Neuronal stem cell (in vitro differentiated cells): ENCODE measurements at regions not wholly inside any gene's neighbourhood (a gene's known extent, or its start where the extent isn't known, plus 50 kb on each side); places are given as distances from the start of the nearest gene placed in this dataset.

Source experiments
- DNase-seq: peaks from one replicate; pipeline ENCODE4 v3.0.0-alpha.2; 2013; ENCODE audit warnings: low spot score
- H2AFZ ChIP-seq: one replicate; pipeline ENCODE4 v1.6.1; 2013; ENCODE audit warnings: mild to moderate bottlenecking, low read length, inconsistent platforms
- H2AK5ac ChIP-seq: 2 replicates; pipeline ENCODE4 v1.6.1; 2013; ENCODE audit warnings: low read depth, mild to moderate bottlenecking, inconsistent platforms, low read length, moderate library complexity, mixed read lengths
- H2BK120ac ChIP-seq: 2 replicates; pipeline ENCODE4 v1.6.1; 2013; ENCODE audit warnings: low read depth, mild to moderate bottlenecking, inconsistent platforms, low read length, moderate library complexity, mixed read lengths
- H2BK12ac ChIP-seq: one replicate; pipeline ENCODE4 v1.6.1; 2013; ENCODE audit warnings: low read length, inconsistent platforms
- H2BK15ac ChIP-seq: 2 replicates; pipeline ENCODE4 v1.6.1; 2013; ENCODE audit warnings: mild to moderate bottlenecking, low read length, inconsistent platforms, mixed read lengths
- H2BK5ac ChIP-seq: one replicate; pipeline ENCODE4 v1.6.1; 2013; ENCODE audit warnings: inconsistent platforms, mild to moderate bottlenecking, low read length, moderate library complexity
- H3K14ac ChIP-seq: one replicate; pipeline ENCODE4 v1.6.1; 2013; ENCODE audit warnings: low read length, inconsistent platforms
- H3K18ac ChIP-seq: 2 replicates; pipeline ENCODE4 v1.6.1; 2013; ENCODE audit warnings: low read length, inconsistent platforms
- H3K23ac ChIP-seq: 2 replicates; pipeline ENCODE4 v1.6.1; 2013; ENCODE audit warnings: low read depth, mild to moderate bottlenecking, mixed read lengths, low read length, inconsistent platforms; ENCODE audit not compliant: poor library complexity
- H3K27ac ChIP-seq: replicated peaks from 3 replicates; pipeline ENCODE4 v1.5.1; 2013; ENCODE audit warnings: low read length, inconsistent platforms
- H3K27me3 ChIP-seq, 3 experiments: 2 replicates each; pipeline ENCODE4 v1.6.1; 2013; ENCODE audit warnings: low read length in 3 of 3, mild to moderate bottlenecking in 2 of 3, inconsistent platforms in 1 of 3, low read depth in 1 of 3, mixed read lengths in 1 of 3, moderate library complexity in 1 of 3; ENCODE audit not compliant: control insufficient read depth in 3 of 3, insufficient read depth in 3 of 3
- H3K36me3 ChIP-seq, 2 donors: replicated peaks in 1 of 2; 2 replicates each; pipeline ENCODE4 v1.6.1; 2013; ENCODE audit warnings: low read length in 2 of 2; ENCODE audit not compliant: control insufficient read depth in 2 of 2, insufficient read depth in 2 of 2
- H3K4ac ChIP-seq: 2 replicates; pipeline ENCODE4 v1.6.1; 2013; ENCODE audit warnings: inconsistent platforms, mild to moderate bottlenecking, low read length, moderate library complexity
- H3K4me1 ChIP-seq, 2 donors: 1 replicate in 1 of 2; 2 replicates in 1 of 2; pipeline ENCODE4 v1.6.1; 2013; ENCODE audit warnings: low read length in 2 of 2, low read depth in 1 of 2; ENCODE audit not compliant: control insufficient read depth in 2 of 2, insufficient read depth in 1 of 2
- H3K4me2 ChIP-seq: one replicate; pipeline ENCODE4 v1.6.1; 2013; ENCODE audit warnings: mild to moderate bottlenecking, low read length, inconsistent platforms; ENCODE audit not compliant: insufficient read depth, poor library complexity, severe bottlenecking
- H3K4me3 ChIP-seq, 2 donors: 2 replicates each; pipeline ENCODE4 v1.5.1; 2013; ENCODE audit warnings: low read length in 2 of 2, mild to moderate bottlenecking in 2 of 2, inconsistent platforms in 1 of 2, moderate library complexity in 1 of 2
- H3K79me1 ChIP-seq: one replicate; pipeline ENCODE4 v1.6.1; 2013; ENCODE audit warnings: low read depth, mild to moderate bottlenecking, inconsistent platforms, low read length, moderate library complexity
- H3K9ac ChIP-seq: one replicate; pipeline ENCODE4 v1.6.1; 2013; ENCODE audit warnings: mild to moderate bottlenecking, low read depth, low read length, inconsistent platforms; ENCODE audit not compliant: poor library complexity
- H3K9me3 ChIP-seq, 2 donors: replicated peaks in 1 of 2; 2 replicates each; pipeline versions ENCODE3 to v1.6.1; 2013; ENCODE audit warnings: low read length in 2 of 2, mild to moderate bottlenecking in 2 of 2, inconsistent platforms in 1 of 2, low read depth in 1 of 2, mixed read lengths in 1 of 2, moderate library complexity in 1 of 2; ENCODE audit not compliant: control insufficient read depth in 2 of 2, insufficient read depth in 1 of 2
- H4K8ac ChIP-seq: one replicate; pipeline ENCODE4 v1.6.1; 2013; ENCODE audit warnings: low read depth, mild to moderate bottlenecking, inconsistent platforms, low read length, moderate library complexity
- H4K91ac ChIP-seq: one replicate; pipeline ENCODE4 v1.6.1; 2013; ENCODE audit warnings: low read length, low read depth, mild to moderate bottlenecking, inconsistent platforms; ENCODE audit not compliant: poor library complexity
- WGBS, 2 donors: extraction: QIAGEN DNeasy Blood & Tissue Kit; methylation state at CpG; one replicate each; pipeline ENCODE4 v1.1.7; 2013; ENCODE audit warnings: missing lambda C conversion rate in 2 of 2, mixed read lengths in 1 of 2; ENCODE audit not compliant: insufficient read length in 2 of 2, insufficient replicate concordance in 1 of 2; ENCODE audit errors: extremely low coverage in 2 of 2; 5-methylcytosine and 5-hydroxymethylcytosine counted together

DNA sequence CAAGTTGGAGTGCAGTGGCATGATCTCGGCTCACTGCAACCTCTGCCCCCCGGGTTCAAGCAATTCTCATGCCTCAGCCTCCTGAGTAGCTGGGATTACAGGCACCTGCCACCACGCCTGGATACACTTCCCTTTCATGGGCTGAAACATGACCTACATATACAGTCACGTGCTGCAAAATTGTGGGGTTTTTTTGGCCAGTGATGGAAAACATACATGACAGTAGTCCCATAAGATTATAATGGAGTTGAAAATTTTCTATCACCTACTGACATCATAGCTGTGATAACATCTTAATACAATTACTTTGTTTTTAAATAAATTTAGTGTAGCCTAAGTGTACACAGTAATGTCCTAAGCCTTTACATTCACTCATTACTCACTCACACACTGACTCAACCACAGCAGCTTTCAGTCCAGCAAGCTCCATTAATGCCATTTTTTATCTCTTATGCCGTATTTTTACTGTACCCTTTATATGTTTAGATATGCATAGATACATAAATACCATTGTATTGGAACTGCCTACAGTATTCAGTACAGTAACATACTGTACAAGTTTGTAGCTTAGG, 79.9 kb upstream of the TMEM196 start:
- no peak for DNase-seq
- Histone ChIP-seq H4K8ac (no peak overlapping the region), H3K18ac (no peak overlapping the region), H3K9ac (no peak overlapping the region), H3K4me2 (no peak overlapping the region), H3K36me3 (no peaks in the 10 kb centered on the region), H3K4me1 (no peaks in the 10 kb centered on the region), H2BK12ac (no peak overlapping the region), H2AK5ac (no peak overlapping the region), H3K27ac (no peak overlapping the region), H2BK120ac (no peak overlapping the region), H3K23ac (no peak overlapping the region), H3K27me3 (no peaks in the 10 kb centered on the region), H2BK5ac (no peak overlapping the region), H2AFZ (no peak overlapping the region), H3K14ac (no peak overlapping the region), H3K4me3 (no peak overlapping the region), H2BK15ac (no peak overlapping the region), H3K4ac (no peak overlapping the region), H4K91ac (no peak overlapping the region), H3K9me3 (no peaks in the 10 kb centered on the region), H3K79me1 (no peaks in the 10 kb centered on the region)
- no CpG with 5 or more reads among the region's 5 CpGs for WGBS, 2 donors

DNA sequence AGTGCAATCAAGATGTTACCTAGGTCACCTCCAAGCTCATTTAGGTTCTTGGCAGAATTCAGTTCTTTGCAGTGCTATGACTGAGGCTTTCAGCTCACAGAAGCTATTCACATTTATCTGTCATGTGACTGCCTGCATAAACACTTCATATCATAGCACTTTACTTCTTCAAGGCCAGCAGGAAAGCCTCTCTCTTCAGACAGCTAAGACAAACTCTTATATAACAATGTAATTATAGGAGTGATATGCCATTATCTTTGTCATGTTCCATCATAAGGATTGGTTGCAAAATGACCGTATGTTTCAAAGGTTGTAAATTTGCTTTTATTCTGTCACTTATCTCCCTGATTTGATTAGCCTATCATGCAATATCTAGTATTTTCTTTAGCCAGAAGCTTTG, 78.8 kb upstream of the TMEM196 start:
- H3K4me3 ChIP-seq, result no peak overlapping the region
- no peak overlapping the region for H4K8ac ChIP-seq
- no peaks in the 10 kb centered on the region for H3K36me3 ChIP-seq
- H3K14ac ChIP-seq, result no peak overlapping the region
- no peak for DNase-seq
- H2BK5ac ChIP-seq, result no peak overlapping the region
- H3K18ac ChIP-seq, result no peak overlapping the region
- no peaks in the 10 kb centered on the region for H3K9me3 ChIP-seq
- H2AK5ac ChIP-seq, result no peak overlapping the region
- no peak overlapping the region for H3K4me2 ChIP-seq
- H2BK15ac ChIP-seq, result no peak overlapping the region
- no peak overlapping the region for H3K9ac ChIP-seq
- no peak overlapping the region for H3K27ac ChIP-seq
- no peak overlapping the region for H3K4ac ChIP-seq
- H2BK12ac ChIP-seq, result no peak overlapping the region
- H3K79me1 ChIP-seq, result no peaks in the 10 kb centered on the region
- no peak overlapping the region for H4K91ac ChIP-seq
- H3K23ac ChIP-seq, result no peak overlapping the region
- H3K27me3 ChIP-seq, result no peaks in the 10 kb centered on the region
- no peak overlapping the region for H2BK120ac ChIP-seq
- no peaks in the 10 kb centered on the region for H3K4me1 ChIP-seq
- H2AFZ ChIP-seq, result no peak overlapping the region
- no CpG with 5 or more reads among the region's 1 CpG for WGBS, 2 donors

GRCh38 chr7:19851504-19851903, 78.1 kb upstream of the TMEM196 start:
- Histone ChIP-seq H2BK5ac (no peak overlapping the region), H2BK12ac (no peak overlapping the region), H3K4me3 (no peak overlapping the region), H3K27me3 (no peaks in the 10 kb centered on the region), H4K8ac (no peak overlapping the region), H3K9ac (no peak overlapping the region), H3K23ac (no peak overlapping the region), H2BK120ac (no peak overlapping the region), H3K4me2 (no peak overlapping the region), H3K79me1 (no peaks in the 10 kb centered on the region), H3K4me1 (no peaks in the 10 kb centered on the region), H4K91ac (no peak overlapping the region), H3K14ac (no peak overlapping the region), H3K4ac (no peak overlapping the region), H2BK15ac (no peak overlapping the region), H3K18ac (no peak overlapping the region), H3K27ac (no peak overlapping the region), H3K36me3 (no peaks in the 10 kb centered on the region), H2AFZ (no peak overlapping the region), H2AK5ac (no peak overlapping the region), H3K9me3 (no peaks in the 10 kb centered on the region)
- DNase-seq, result no peak
- WGBS, 2 donors, result no CpG with 5 or more reads among the region's 3 CpGs

DNA sequence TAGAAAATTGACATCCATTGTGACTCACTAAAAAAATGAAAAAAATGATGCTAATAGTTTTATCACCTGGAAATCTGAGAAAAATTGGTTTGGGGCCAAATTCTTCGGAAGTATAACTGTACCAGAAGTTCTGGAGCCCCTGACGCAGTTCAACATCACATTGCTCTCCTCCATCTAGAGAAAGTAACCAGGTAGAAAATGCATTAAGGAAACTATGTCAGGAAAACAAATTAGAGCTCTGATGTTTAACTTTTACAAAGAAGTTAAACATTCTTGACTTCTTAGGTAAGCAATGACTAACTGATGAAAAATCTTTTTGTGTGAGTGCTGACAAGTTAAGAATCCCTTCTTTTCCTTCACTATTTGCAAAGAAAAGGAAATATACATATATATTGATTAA, 61.1 kb upstream of the TMEM196 start:
- Histone ChIP-seq H3K18ac (no peak overlapping the region), H2BK120ac (no peak overlapping the region), H4K91ac (no peak overlapping the region), H3K27me3 (no peaks in the 10 kb centered on the region), H3K9ac (no peak overlapping the region), H2BK15ac (no peak overlapping the region), H2AK5ac (no peak overlapping the region), H3K4me1 (no peaks in the 10 kb centered on the region), H2BK12ac (no peak overlapping the region), H3K9me3 (no peaks in the 10 kb centered on the region), H3K27ac (no peak overlapping the region), H3K36me3 (no peaks in the 10 kb centered on the region), H3K4ac (no peak overlapping the region), H2BK5ac (no peak overlapping the region), H3K4me3 (no peak overlapping the region), H3K14ac (no peak overlapping the region), H3K4me2 (no peak overlapping the region), H3K23ac (no peak overlapping the region), H4K8ac (no peak overlapping the region), H3K79me1 (no peaks in the 10 kb centered on the region), H2AFZ (no peak overlapping the region)
- no peak for DNase-seq
- WGBS, 2 donors, result no CpG with 5 or more reads among the region's 2 CpGs
